ENCODE measurements at regions not wholly inside any gene's neighbourhood (a gene's known extent, or its start where the extent isn't known, plus 50 kb on each side); places are given as distances from the start of the nearest gene placed in this dataset.

GRCh38 chr4:187664011-187664410 lies 331.6 kb upstream of the ZFP42 start:
- TF ChIP-seq RAD21 (IDR thresholded peaks at IDR 0.05; ENCODE audit: low read depth) (no peak), CEBPB (IDR thresholded peaks at IDR 0.05) (no peak), USF1 (IDR thresholded peaks at IDR 0.05) (no peak), NFIC (IDR thresholded peaks at IDR 0.05) (no peak), TAF1 (IDR thresholded peaks at IDR 0.05; ENCODE audit: low read depth) (no peak)

- no peak for TF ChIP-seq CREB1 (IDR thresholded peaks at IDR 0.05; ENCODE audit: low read depth)
- TF ChIP-seq NFIC (IDR thresholded peaks at IDR 0.05): no peak
- no peak for TF ChIP-seq TEAD4 (IDR thresholded peaks at IDR 0.05)
- TF ChIP-seq CEBPB (IDR thresholded peaks at IDR 0.05): no peak
- TF ChIP-seq RAD21 (IDR thresholded peaks at IDR 0.05; ENCODE audit: low read depth): no peak
- no peak for TF ChIP-seq EP300 (IDR thresholded peaks at IDR 0.05; ENCODE audit: borderline replicate concordance)
- no peak for TF ChIP-seq MAX (IDR thresholded peaks at IDR 0.05)
- TF ChIP-seq USF1 (IDR thresholded peaks at IDR 0.05): no peak
- TF ChIP-seq YY1 (IDR thresholded peaks at IDR 0.05; ENCODE audit: low read depth): no peak
- no peak for TF ChIP-seq TCF12 (IDR thresholded peaks at IDR 0.05; ENCODE audit: low read depth)
- no peak for TF ChIP-seq ZBTB7A (IDR thresholded peaks at IDR 0.05; ENCODE audit: low read depth)
- TF ChIP-seq REST (IDR thresholded peaks at IDR 0.05; ENCODE audit: low read depth): no peak
Measured at GRCh38 chr4:187665086-187665485, 330.5 kb upstream of the ZFP42 start.

GRCh38 chr4:187666034-187666433 lies 329.5 kb upstream of the ZFP42 start:
- TF ChIP-seq EP300 (IDR thresholded peaks at IDR 0.05; ENCODE audit: borderline replicate concordance) (no peak), USF1 (IDR thresholded peaks at IDR 0.05) (no peak), CREB1 (IDR thresholded peaks at IDR 0.05; ENCODE audit: low read depth) (no peak), EGR1 (IDR thresholded peaks at IDR 0.05) (no peak), FOXM1 (IDR thresholded peaks at IDR 0.05; ENCODE audit: borderline replicate concordance, low read depth) (no peak), CEBPB (IDR thresholded peaks at IDR 0.05) (no peak), TEAD4 (IDR thresholded peaks at IDR 0.05) (no peak), TCF12 (IDR thresholded peaks at IDR 0.05; ENCODE audit: low read depth) (no peak), REST (IDR thresholded peaks at IDR 0.05; ENCODE audit: low read depth) (no peak), TAF1 (IDR thresholded peaks at IDR 0.05; ENCODE audit: low read depth) (no peak), MAX (IDR thresholded peaks at IDR 0.05) (no peak)

GRCh38 chr4:187666697-187667494 lies 328.7 kb upstream of the ZFP42 start:
- TF ChIP-seq FOXM1 (IDR thresholded peaks at IDR 0.05; ENCODE audit: borderline replicate concordance, low read depth): no peak
- TF ChIP-seq USF1 (IDR thresholded peaks at IDR 0.05): no peak
- TF ChIP-seq TCF12 (IDR thresholded peaks at IDR 0.05; ENCODE audit: low read depth): no peak
- no peak for TF ChIP-seq RAD21 (IDR thresholded peaks at IDR 0.05; ENCODE audit: low read depth)
- TF ChIP-seq MAX (IDR thresholded peaks at IDR 0.05): no peak
- no peak for TF ChIP-seq EP300 (IDR thresholded peaks at IDR 0.05; ENCODE audit: borderline replicate concordance)
- TF ChIP-seq NFIC (IDR thresholded peaks at IDR 0.05): no peak
- TF ChIP-seq TEAD4 (IDR thresholded peaks at IDR 0.05): no peak
- TF ChIP-seq CREB1 (IDR thresholded peaks at IDR 0.05; ENCODE audit: low read depth): no peak
- no peak for TF ChIP-seq YY1 (IDR thresholded peaks at IDR 0.05; ENCODE audit: low read depth)
- no peak for TF ChIP-seq CEBPB (IDR thresholded peaks at IDR 0.05)
- no peak for TF ChIP-seq REST (IDR thresholded peaks at IDR 0.05; ENCODE audit: low read depth)
- no peak for TF ChIP-seq EGR1 (IDR thresholded peaks at IDR 0.05)
- no peak for TF ChIP-seq TAF1 (IDR thresholded peaks at IDR 0.05; ENCODE audit: low read depth)
- no peak for TF ChIP-seq ZBTB7A (IDR thresholded peaks at IDR 0.05; ENCODE audit: low read depth)

Measured in Ishikawa (cell line).